SK-N-SH (cell line): ENCODE measurements at regions not wholly inside any gene's neighbourhood (a gene's known extent, or its start where the extent isn't known, plus 50 kb on each side); places are given as distances from the start of the nearest gene placed in this dataset.

Source experiments
- CTCF ChIA-PET: fragments of 300-600, 350-600 bp; formaldehyde crosslinking; extraction: SDS; loops from one replicate; lab custom pipeline; 2021; lab: Yijun Ruan, JAX
- POLR2A ChIA-PET: fragments of 350-600 bp; sonication (Branson Sonifier 250); formaldehyde crosslinking; extraction: SDS; loops from one replicate; lab custom pipeline; 2020; ENCODE audit warnings: antibody characterized with exemption, inconsistent platforms; lab: Yijun Ruan, JAX
- DNase-seq: peaks from one replicate; pipeline ENCODE4 v3.0.0; 2012
- H2AFZ ChIP-seq: fragments of 200-600 bp; sonication (generic); 2 replicates; pipeline ENCODE4 v1.8.1; 2016; ENCODE audit warnings: antibody characterized with exemption, mild to moderate bottlenecking, low read depth
- H3F3A ChIP-seq: fragments of 200-600 bp; sonication (generic); replicated peaks from 2 replicates; pipeline ENCODE3; 2016; ENCODE audit warnings: antibody characterized with exemption, mild to moderate bottlenecking; ENCODE audit not compliant: insufficient read depth
- H3K27ac ChIP-seq, 2 experiments: fragments of 200-500 bp in 1 of 2; fragments of 200-600 bp in 1 of 2; sonication (Bioruptor generic) in 1 of 2; sonication (generic), shearing (Covaris generic) in 1 of 2; 2 replicates each; pipeline versions ENCODE4 v1.5.1 to v1.6.1; 2014 to 2016; ENCODE audit warnings: low read depth in 2 of 2, inconsistent platforms in 1 of 2, low read length in 1 of 2, mild to moderate bottlenecking in 1 of 2, mixed read lengths in 1 of 2
- H3K27me3 ChIP-seq: fragments of 200-600 bp; sonication (generic), shearing (Covaris generic); 2 replicates; pipeline ENCODE4 v1.6.1; 2016; ENCODE audit warnings: mixed run types; ENCODE audit not compliant: insufficient read depth
- H3K36me3 ChIP-seq, 2 experiments: fragments of 200-500 bp in 1 of 2; fragments of 200-600 bp in 1 of 2; sonication (Bioruptor generic) in 1 of 2; sonication (generic) in 1 of 2; replicated peaks in 1 of 2; 2 replicates each; pipeline versions ENCODE3 to v1.5.1; 2014 to 2016; ENCODE audit warnings: low read length in 1 of 2, mild to moderate bottlenecking in 1 of 2; ENCODE audit not compliant: insufficient read depth in 2 of 2, control insufficient read depth in 1 of 2
- H3K4me1 ChIP-seq, 2 experiments: fragments of 200-500 bp in 1 of 2; fragments of 200-600 bp in 1 of 2; sonication (Bioruptor generic) in 1 of 2; sonication (generic), shearing (Covaris generic) in 1 of 2; 2 replicates each; pipeline versions ENCODE4 v1.5.1 to v1.6.1; 2014 to 2016; ENCODE audit warnings: low read depth in 1 of 2, low read length in 1 of 2, mixed run types in 1 of 2; ENCODE audit not compliant: insufficient read depth in 2 of 2, control insufficient read depth in 1 of 2
- H3K4me2 ChIP-seq: fragments of 200-600 bp; sonication (generic), shearing (Covaris generic); 2 replicates; pipeline ENCODE4 v1.6.1; 2017; ENCODE audit warnings: mixed run types
- H3K4me3 ChIP-seq, 2 experiments: fragments of 200-500 bp in 1 of 2; fragments of 200-600 bp in 1 of 2; sonication (Bioruptor generic) in 1 of 2; sonication (generic), shearing (Covaris generic) in 1 of 2; 2 replicates each; pipeline versions ENCODE4 v1.5.1 to v1.8.1; 2014 to 2016; ENCODE audit warnings: low read depth in 2 of 2, inconsistent platforms in 1 of 2, low read length in 1 of 2, mild to moderate bottlenecking in 1 of 2, mixed read lengths in 1 of 2, moderate library complexity in 1 of 2
- H3K79me2 ChIP-seq: fragments of 200-600 bp; sonication (generic); 2 replicates; pipeline ENCODE4 v1.8.1; 2017; ENCODE audit warnings: mild to moderate bottlenecking; ENCODE audit not compliant: insufficient read depth
- H3K9ac ChIP-seq: fragments of 200-600 bp; sonication (generic); 2 replicates; pipeline ENCODE4 v1.6.1; 2017; ENCODE audit warnings: mixed run types
- H3K9me2 ChIP-seq: fragments of 200-600 bp; sonication (generic); 2 replicates; pipeline ENCODE4 v1.6.1; 2017; ENCODE audit warnings: mixed run types
- H3K9me3 ChIP-seq: fragments of 200-600 bp; sonication (generic); 2 replicates; pipeline ENCODE4 v1.6.1; 2017; ENCODE audit warnings: mixed run types, mild to moderate bottlenecking, moderate library complexity
- H4K20me1 ChIP-seq: fragments of 200-600 bp; sonication (generic); 2 replicates; pipeline ENCODE4 v1.6.1; 2017; ENCODE audit warnings: mild to moderate bottlenecking, mixed run types; ENCODE audit not compliant: insufficient read depth
- CTCF ChIP-seq: fragments of 200-600 bp; sonication (generic); IDR thresholded peaks from 2 replicates; pipeline ENCODE4 v1.6.1; 2017; ENCODE audit warnings: antibody characterized with exemption, mild to moderate bottlenecking, moderate library complexity
- EZH2phosphoT487 ChIP-seq: fragments of 200-600 bp; sonication (generic); IDR thresholded peaks from 2 replicates; pipeline ENCODE4 v1.6.1; 2017; ENCODE audit warnings: low read depth, mixed run types, mild to moderate bottlenecking, antibody characterized with exemption, moderate library complexity, borderline replicate concordance
- FOSL2 ChIP-seq: IDR thresholded peaks from 2 replicates; pipeline ENCODE4 v1.4.0; 2012; ENCODE audit warnings: low read depth, mild to moderate bottlenecking, moderate library complexity, borderline replicate concordance
- FOXM1 ChIP-seq: IDR thresholded peaks from 2 replicates; pipeline ENCODE4 v1.4.0; 2012; ENCODE audit warnings: low read depth, mild to moderate bottlenecking
- GATA2 ChIP-seq: sonication (generic); formaldehyde crosslinking; IDR thresholded peaks from 2 replicates; pipeline ENCODE4 v1.5.0; 2020; ENCODE audit warnings: mild to moderate bottlenecking, missing genetic modification reagents
- IRF3 ChIP-seq: fragments of 150-350 bp; IDR thresholded peaks from 2 replicates; pipeline ENCODE4 v1.6.1; 2016; ENCODE audit warnings: mild to moderate bottlenecking, low read depth, low read length
- MAX ChIP-seq: IDR thresholded peaks from 2 replicates; pipeline ENCODE4 v1.4.0; 2012; ENCODE audit warnings: low read depth
- MEF2A ChIP-seq: IDR thresholded peaks from 2 replicates; pipeline ENCODE4 v1.4.0; 2012; ENCODE audit warnings: low read depth, borderline replicate concordance
- MXI1 ChIP-seq: IDR thresholded peaks from 2 replicates; pipeline ENCODE4 v1.6.1; 2012; ENCODE audit warnings: mild to moderate bottlenecking, low read depth, low read length, improper control_type of control experiment
- NRF1 ChIP-seq: IDR thresholded peaks from 2 replicates; pipeline ENCODE4 v1.6.1; 2012; ENCODE audit warnings: low read depth, mild to moderate bottlenecking, low read length
- PBX3 ChIP-seq: IDR thresholded peaks from 2 replicates; pipeline ENCODE4; 2012
- RAD21 ChIP-seq: IDR thresholded peaks from 2 replicates; pipeline ENCODE4 v1.6.1; 2012; ENCODE audit warnings: mild to moderate bottlenecking, low read length
- RCOR1 ChIP-seq: fragments of 150-350 bp; IDR thresholded peaks from 2 replicates; pipeline ENCODE4 v1.6.1; 2017; ENCODE audit warnings: antibody characterized with exemption, low read length
- RXRA ChIP-seq: IDR thresholded peaks from 2 replicates; pipeline ENCODE4 v1.4.0; 2012; ENCODE audit warnings: low read depth, mild to moderate bottlenecking, borderline replicate concordance
- SIN3A ChIP-seq: IDR thresholded peaks from 2 replicates; pipeline ENCODE4 v1.6.1; 2012; ENCODE audit warnings: low read depth, mild to moderate bottlenecking, low read length, moderate library complexity, borderline replicate concordance
- TEAD4 ChIP-seq: IDR thresholded peaks from 2 replicates; pipeline ENCODE4 v1.4.0; 2012; ENCODE audit warnings: mild to moderate bottlenecking, borderline replicate concordance; ENCODE audit not compliant: insufficient read depth
- USF1 ChIP-seq: IDR thresholded peaks from 2 replicates; pipeline ENCODE4 v1.4.0; 2012; ENCODE audit warnings: low read depth, borderline replicate concordance
- USF2 ChIP-seq: fragments of 150-350 bp; IDR thresholded peaks from 2 replicates; pipeline ENCODE4 v1.6.1; 2017; ENCODE audit warnings: antibody characterized with exemption, low read length, low read depth, borderline replicate concordance
- YY1 ChIP-seq: IDR thresholded peaks from 2 replicates; pipeline ENCODE4 v1.4.0; 2012; ENCODE audit warnings: low read depth, mild to moderate bottlenecking
- WGBS: methylation state at CpG from one replicate; pipeline ENCODE4 v1.1.6; 2017; ENCODE audit warnings: low lambda C conversion rate; 5-methylcytosine and 5-hydroxymethylcytosine counted together

- TF ChIP-seq PBX3 (no peak), FOXM1 (no peak), MEF2A (no peak)
These were observed 282.9 kb upstream of the MVB12B start (continued) for GRCh38 chr9:126043681-126044080.

GRCh38 chr9:126049088-126049487 lies 277.5 kb upstream of the MVB12B start:
- Histone ChIP-seq H3K9me2 (no peaks in the 10 kb centered on the region), H4K20me1 (no peaks in the 10 kb centered on the region), H3K9ac (no peak overlapping the region), H3K27me3 (peaks cover 16% of the 10 kb centered on the region; the same call in 1 of the 2 replicates), H2AFZ (no peak overlapping the region), H3K9me3 (no peaks in the 10 kb centered on the region), H3F3A (no peaks in the 10 kb centered on the region), H3K36me3 (no peaks in the 10 kb centered on the region), H3K4me3 (no peak overlapping the region), H3K4me1 (no peaks in the 10 kb centered on the region; a peak in 1 of 4 replicates), H3K27ac (no peak overlapping the region), H3K4me2 (no peak overlapping the region), H3K79me2 (no peaks in the 10 kb centered on the region)
- ChIA-PET CTCF (interaction anchor here (0.6 to 2.1 kb wide), 9 partner anchors 21 to 1719 kb away, joined by 3 to 6 read pairs (median 3); no protein-coding TSS in a partner anchor), POLR2A (interaction anchor here (1.4 kb wide), 1 partner anchor 9 kb away, joined by 6 read pairs; no protein-coding TSS in a partner anchor)
- 82% methylated on average over 7 of the region's 8 CpGs for WGBS
- TF ChIP-seq RAD21 (peak; percentile 28), MXI1 (no peak)
- no peak for DNase-seq

GRCh38 chr9:126049896-126050604 lies 276.6 kb upstream of the MVB12B start:
- Histone ChIP-seq H3K9me2 (no peaks in the 10 kb centered on the region), H3K9me3 (no peaks in the 10 kb centered on the region), H3K27ac (no peak overlapping the region), H4K20me1 (no peaks in the 10 kb centered on the region), H3K4me3 (no peak overlapping the region), H3K79me2 (no peaks in the 10 kb centered on the region), H3K27me3 (peaks cover 18% of the 10 kb centered on the region; the same call in 1 of the 2 replicates), H3K4me2 (no peak overlapping the region), H3F3A (no peaks in the 10 kb centered on the region), H3K36me3 (no peaks in the 10 kb centered on the region), H3K9ac (no peak overlapping the region), H2AFZ (no peak overlapping the region), H3K4me1 (no peaks in the 10 kb centered on the region; a peak in 1 of 4 replicates)
- DNase-seq, result peak; percentile 53
- 81% methylated on average over 20 of the region's 26 CpGs for WGBS
- CTCF ChIA-PET, result interaction anchor here (0.8 to 2.1 kb wide), 5 partner anchors 22 to 642 kb away, joined by 3 to 6 read pairs (median 3); no protein-coding TSS in a partner anchor
- POLR2A ChIA-PET, result no interaction called here
- TF ChIP-seq USF1 (no peak), CTCF (no peak), EZH2phosphoT487 (no peak), TEAD4 (no peak), IRF3 (no peak), SIN3A (no peak), RCOR1 (no peak), FOXM1 (no peak), NRF1 (no peak), GATA2 (CRISPR knock-in tag) (no peak), MAX (no peak), RXRA (no peak), USF2 (no peak), YY1 (no peak), FOSL2 (no peak), RAD21 (no peak)
